HUDEP-2 (cell line): ENCODE measurements at regions not wholly inside any gene's neighbourhood (a gene's known extent, or its start where the extent isn't known, plus 50 kb on each side); places are given as distances from the start of the nearest gene placed in this dataset.
"Not testable (repeated sequence)": the region's sequence is repeated elsewhere in the genome, so short reads cannot be mapped to it uniquely, and the experiment has no call there.

ENCODE experiments used
- DNase-seq, 76 experiments: peaks; one replicate each; lab custom pipeline; 2025; ENCODE audit not compliant: unreplicated experiment in 76 of 76; lab: John Stamatoyannopoulos, UW

GRCh38 chr20:22106308-22106938, 401.0 kb downstream of the PAX1 start:
- peak in 5 of 76 experiments; percentile 0 to 6 (median 2) for DNase-seq

GRCh38 chr20:22101606-22102005, 396.1 kb downstream of the PAX1 start:
- no peak for DNase-seq

- DNase-seq, result no peak
These were observed 395.2 kb downstream of the PAX1 start for GRCh38 chr20:22100686-22101085.

- no peak for DNase-seq
These were observed 393.9 kb downstream of the PAX1 start for GRCh38 chr20:22099348-22099747.

GRCh38 chr20:22098511-22098910, 393.0 kb downstream of the PAX1 start:
- no peak for DNase-seq

GRCh38 chr20:22093122-22093521, 387.7 kb downstream of the PAX1 start:
- DNase-seq, result no peak

GRCh38 chr20:22088882-22089281, 383.4 kb downstream of the PAX1 start:
- no peak for DNase-seq

- no peak for DNase-seq
These were observed 375.5 kb downstream of the PAX1 start for GRCh38 chr20:22080985-22081384.

- no peak for DNase-seq
These were observed 369.2 kb downstream of the PAX1 start for GRCh38 chr20:22074635-22075034.

GRCh38 chr20:22071841-22072240, 366.4 kb downstream of the PAX1 start:
- no peak for DNase-seq

GRCh38 chr20:22070610-22071058, 365.2 kb downstream of the PAX1 start:
- DNase-seq, result no peak

GRCh38 chr20:22063753-22064152, 358.3 kb downstream of the PAX1 start:
- no peak for DNase-seq

- no peak for DNase-seq
These were observed 357.4 kb downstream of the PAX1 start for GRCh38 chr20:22062874-22063273.

GRCh38 chr20:22060610-22061009, 355.1 kb downstream of the PAX1 start:
- no peak for DNase-seq

- DNase-seq, result no peak
These were observed 353.3 kb downstream of the PAX1 start for GRCh38 chr20:22058746-22059145.

GRCh38 chr20:22055981-22056380, 350.5 kb downstream of the PAX1 start:
- DNase-seq, result no peak

- no peak for DNase-seq
These were observed 346.7 kb downstream of the PAX1 start for GRCh38 chr20:22052025-22052650.

- not testable (repeated sequence) for DNase-seq
These were observed 340.6 kb downstream of the PAX1 start for GRCh38 chr20:22045956-22046507.

GRCh38 chr20:22027423-22027822, 322.0 kb downstream of the PAX1 start:
- no peak for DNase-seq

- no peak for DNase-seq
These were observed 314.7 kb downstream of the PAX1 start for GRCh38 chr20:22020201-22020600.

GRCh38 chr20:22008456-22008855, 303.0 kb downstream of the PAX1 start:
- no peak for DNase-seq

GRCh38 chr20:22006306-22006705, 300.8 kb downstream of the PAX1 start:
- DNase-seq, result no peak
